B cell (primary cell): ENCODE measurements at regions not wholly inside any gene's neighbourhood (a gene's known extent, or its start where the extent isn't known, plus 50 kb on each side); places are given as distances from the start of the nearest gene placed in this dataset.

Source experiments
- ATAC-seq: fragments of 200-7000 bp; cut with Tn5 transposase; one replicate; pipeline ENCODE4 v1.10.0; 2021; ENCODE audit warnings: low read depth, mild to moderate bottlenecking, moderate number of reproducible peaks, moderate library complexity
- CTCF ChIA-PET: fragments of 350-600 bp; sonication (Branson Sonifier 250); formaldehyde crosslinking; loops from one replicate; lab custom pipeline; 2021; ENCODE audit warnings: antibody characterized with exemption, inconsistent platforms; lab: Charles Lee
- POLR2A ChIA-PET: fragments of 350-600 bp; sonication (Branson Sonifier 250); formaldehyde crosslinking; loops from one replicate; lab custom pipeline; 2021; ENCODE audit warnings: antibody characterized with exemption; lab: Charles Lee
- DNase-seq: peaks from one replicate; pipeline ENCODE4 v3.0.0; 2013
- H2AFZ ChIP-seq: 2 replicates; pipeline ENCODE4 v1.6.1; 2012; ENCODE audit warnings: mild to moderate bottlenecking, low read depth, low read length; ENCODE audit not compliant: insufficient read depth, poor library complexity, severe bottlenecking
- H3K27ac ChIP-seq, 2 donors: 1 replicate in 1 of 2; 2 replicates in 1 of 2; pipeline ENCODE4 v1.5.1; 2012 to 2013; ENCODE audit warnings: low read length in 2 of 2, mild to moderate bottlenecking in 2 of 2, moderate library complexity in 1 of 2
- H3K27me3 ChIP-seq, 4 experiments: fragments of 200-600 bp in 1 of 4; sonication (generic) in 1 of 4; replicated peaks in 1 of 4; 1 replicate in 2 of 4; 2 replicates in 2 of 4; pipeline versions ENCODE4 v1.6.1 to v1.7.0; 2013 to 2016; ENCODE audit warnings: low read length in 3 of 4, mild to moderate bottlenecking in 2 of 4, mixed read lengths in 1 of 4, moderate library complexity in 1 of 4; ENCODE audit not compliant: insufficient read depth in 4 of 4, control insufficient read depth in 3 of 4; ENCODE audit errors: control extremely low read depth in 1 of 4
- H3K36me3 ChIP-seq, 2 experiments: replicated peaks in 1 of 2; 1 replicate in 1 of 2; 2 replicates in 1 of 2; pipeline versions ENCODE4 v1.6.1 to v1.7.1; 2013; ENCODE audit warnings: low read length in 1 of 2; ENCODE audit not compliant: insufficient read depth in 2 of 2, control insufficient read depth in 1 of 2; ENCODE audit errors: control extremely low read depth in 1 of 2, extremely low read depth in 1 of 2
- H3K4me1 ChIP-seq, 2 donors: fragments of 200-600 bp in 1 of 2; sonication (generic) in 1 of 2; 1 replicate in 1 of 2; 2 replicates in 1 of 2; pipeline versions ENCODE4 v1.5.1 to v1.6.1; 2013 to 2017; ENCODE audit warnings: low read length in 2 of 2; ENCODE audit not compliant: control insufficient read depth in 2 of 2, insufficient read depth in 2 of 2
- H3K4me2 ChIP-seq: replicated peaks from 2 replicates; pipeline ENCODE3; 2012; ENCODE audit warnings: mild to moderate bottlenecking, low read depth, low read length; ENCODE audit not compliant: poor library complexity, severe bottlenecking
- H3K4me3 ChIP-seq, 5 experiments: fragments of 200-600 bp in 1 of 5; sonication (generic) in 1 of 5; 1 replicate in 3 of 5; 2 replicates in 2 of 5; pipeline versions ENCODE4 v1.5.1 to v1.7.0; 2011 to 2016; ENCODE audit warnings: low read length in 4 of 5, mild to moderate bottlenecking in 4 of 5, low read depth in 2 of 5, control low read depth in 1 of 5, moderate library complexity in 1 of 5; ENCODE audit not compliant: insufficient read depth in 1 of 5; ENCODE audit errors: control extremely low read depth in 1 of 5, extremely low read depth in 1 of 5
- H3K79me2 ChIP-seq: fragments of 200-600 bp; sonication (generic); one replicate; pipeline ENCODE4 v1.6.0; 2016; ENCODE audit warnings: low read length; ENCODE audit not compliant: control insufficient read depth, insufficient read depth
- H3K9ac ChIP-seq: fragments of 200-600 bp; sonication (generic); 2 replicates; pipeline ENCODE4 v1.6.1; 2017; ENCODE audit warnings: mild to moderate bottlenecking, low read length, moderate library complexity
- H3K9me3 ChIP-seq, 3 donors: one replicate each; pipeline versions ENCODE4 v1.6.1 to v1.7.1; 2013; ENCODE audit warnings: low read length in 2 of 3; ENCODE audit not compliant: control insufficient read depth in 2 of 3, insufficient read depth in 1 of 3; ENCODE audit errors: control extremely low read depth in 1 of 3
- H4K20me1 ChIP-seq: 2 replicates; pipeline ENCODE4 v1.6.0; 2012; ENCODE audit warnings: mild to moderate bottlenecking, low read length; ENCODE audit not compliant: insufficient read depth, control insufficient read depth, poor library complexity, severe bottlenecking
- H3K27ac Mint-ChIP-seq: one replicate; pipeline ENCODE4 v1.8.0; 2021; ENCODE audit warnings: mixed read lengths
- H3K27me3 Mint-ChIP-seq: one replicate; pipeline ENCODE4 v1.8.0; 2021; ENCODE audit warnings: mixed read lengths
- H3K4me1 Mint-ChIP-seq: one replicate; pipeline ENCODE4 v1.8.0; 2021; ENCODE audit warnings: mixed read lengths
- H3K4me3 Mint-ChIP-seq: one replicate; pipeline ENCODE4 v1.8.0; 2021; ENCODE audit warnings: mixed read lengths
- H3K9me3 Mint-ChIP-seq: one replicate; pipeline ENCODE4 v1.8.0; 2022; ENCODE audit warnings: mixed read lengths; ENCODE audit not compliant: insufficient read depth
- EZH2 ChIP-seq: IDR thresholded peaks from 2 replicates; pipeline ENCODE4 v1.6.1; 2012; ENCODE audit warnings: borderline replicate concordance, low read depth, mild to moderate bottlenecking, moderate library complexity, low read length; ENCODE audit not compliant: insufficient read depth, poor library complexity, severe bottlenecking
- WGBS: methylation state at CpG from one replicate; pipeline ENCODE4 v1.1.5; 2013; ENCODE audit warnings: missing lambda C conversion rate; ENCODE audit not compliant: insufficient coverage; 5-methylcytosine and 5-hydroxymethylcytosine counted together
- intact Hi-C: fragments of 100-400 bp; cut with micrococcal nuclease; formaldehyde crosslinking; loops from one replicate; pipeline ENCODE4 v1.10.0; 2022
- TF ChIP-seq, protein P1 (sequence below): fragments of 200-600 bp; IDR thresholded peaks from one replicate; pipeline ENCODE4 v1.8.0; 2022; ENCODE audit warnings: antibody characterized with exemption, mild to moderate bottlenecking

DNA sequence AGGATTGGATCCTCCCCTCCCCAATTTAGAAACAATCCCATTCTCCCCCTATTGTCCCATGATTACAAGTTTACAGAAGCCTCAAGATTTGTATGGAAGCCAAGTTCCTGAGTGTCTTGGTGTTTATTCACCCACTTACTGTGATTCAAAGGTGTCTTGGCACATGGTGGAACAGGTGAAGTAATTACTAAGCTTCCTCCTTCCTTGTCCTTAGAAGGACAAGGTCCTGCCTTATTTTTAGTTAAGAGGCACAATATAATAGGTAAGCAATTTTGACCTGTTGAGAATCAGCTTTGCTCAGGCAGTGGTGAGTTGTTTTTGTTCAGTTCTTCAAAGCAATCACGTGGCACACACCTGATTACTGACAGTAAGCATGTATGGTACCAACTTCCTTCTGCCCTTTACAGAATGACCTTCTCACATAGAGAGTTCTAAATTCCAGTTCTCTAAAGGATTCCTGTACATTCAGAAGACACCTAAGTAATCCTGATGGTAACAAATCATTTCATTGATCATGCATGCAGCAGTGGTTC lies 60.7 kb upstream of the SLC13A1 start:
- no peak overlapping the region for H3K4me3 ChIP-seq
- WGBS = no CpG with 5 or more reads among the region's 1 CpG
- no peaks in the 10 kb centered on the region for H3K27me3 ChIP-seq
- intact Hi-C loops = no loop called here
- ATAC-seq (no peak), DNase-seq (no peak)
- H3K9me3 ChIP-seq = no peaks in the 10 kb centered on the region
- Mint-ChIP-seq H3K27ac (no peak overlapping the region), H3K27me3 (no peaks in the 10 kb centered on the region), H3K4me3 (no peak overlapping the region), H3K9me3 (no peaks in the 10 kb centered on the region), H3K4me1 (no peaks in the 10 kb centered on the region)
- no peak overlapping the region for H3K27ac ChIP-seq
- no peaks in the 10 kb centered on the region for H3K4me1 ChIP-seq
- H2AFZ ChIP-seq = no peak overlapping the region
- H3K79me2 ChIP-seq = no peaks in the 10 kb centered on the region
- no peak overlapping the region for H3K4me2 ChIP-seq
- H3K36me3 ChIP-seq = no peaks in the 10 kb centered on the region
- no peak overlapping the region for H3K9ac ChIP-seq
- CTCF ChIA-PET = no interaction called here
- POLR2A ChIA-PET = no interaction called here
- H4K20me1 ChIP-seq = no peaks in the 10 kb centered on the region
- TF ChIP-seq EZH2 = no peak
- TF ChIP-seq, protein P1, sequence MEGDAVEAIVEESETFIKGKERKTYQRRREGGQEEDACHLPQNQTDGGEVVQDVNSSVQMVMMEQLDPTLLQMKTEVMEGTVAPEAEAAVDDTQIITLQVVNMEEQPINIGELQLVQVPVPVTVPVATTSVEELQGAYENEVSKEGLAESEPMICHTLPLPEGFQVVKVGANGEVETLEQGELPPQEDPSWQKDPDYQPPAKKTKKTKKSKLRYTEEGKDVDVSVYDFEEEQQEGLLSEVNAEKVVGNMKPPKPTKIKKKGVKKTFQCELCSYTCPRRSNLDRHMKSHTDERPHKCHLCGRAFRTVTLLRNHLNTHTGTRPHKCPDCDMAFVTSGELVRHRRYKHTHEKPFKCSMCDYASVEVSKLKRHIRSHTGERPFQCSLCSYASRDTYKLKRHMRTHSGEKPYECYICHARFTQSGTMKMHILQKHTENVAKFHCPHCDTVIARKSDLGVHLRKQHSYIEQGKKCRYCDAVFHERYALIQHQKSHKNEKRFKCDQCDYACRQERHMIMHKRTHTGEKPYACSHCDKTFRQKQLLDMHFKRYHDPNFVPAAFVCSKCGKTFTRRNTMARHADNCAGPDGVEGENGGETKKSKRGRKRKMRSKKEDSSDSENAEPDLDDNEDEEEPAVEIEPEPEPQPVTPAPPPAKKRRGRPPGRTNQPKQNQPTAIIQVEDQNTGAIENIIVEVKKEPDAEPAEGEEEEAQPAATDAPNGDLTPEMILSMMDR = no peak

DNA sequence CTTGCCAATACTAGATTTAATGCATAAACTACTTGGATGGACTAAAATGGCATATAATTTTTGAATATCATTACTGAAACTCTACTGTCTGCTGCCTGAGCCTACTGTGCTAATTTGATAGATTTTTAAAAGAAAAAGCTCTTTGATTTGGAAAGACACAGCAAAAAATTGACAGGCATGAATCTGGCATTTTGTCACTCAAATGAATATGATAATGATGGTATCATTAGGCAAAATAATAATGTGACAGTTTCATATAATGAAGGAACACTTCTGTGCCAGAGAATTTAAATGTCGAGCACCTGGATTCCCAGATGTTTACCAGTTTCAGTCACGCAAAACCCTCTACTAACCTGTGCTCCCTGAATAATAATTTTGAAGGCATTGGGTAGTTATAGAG lies 60.0 kb upstream of the SLC13A1 start:
- intact Hi-C loops = no loop called here
- WGBS = no CpG with 5 or more reads among the region's 2 CpGs
- CTCF ChIA-PET = no interaction called here

More for the DNA sequence above, 60.0 kb upstream of the SLC13A1 start:
- Mint-ChIP-seq H3K27me3 (no peaks in the 10 kb centered on the region), H3K4me1 (no peaks in the 10 kb centered on the region), H3K9me3 (no peaks in the 10 kb centered on the region), H3K4me3 (no peak overlapping the region), H3K27ac (no peak overlapping the region)
- Histone ChIP-seq H2AFZ (no peak overlapping the region), H4K20me1 (no peaks in the 10 kb centered on the region), H3K79me2 (no peaks in the 10 kb centered on the region), H3K36me3 (no peaks in the 10 kb centered on the region), H3K4me3 (no peak overlapping the region), H3K4me2 (no peak overlapping the region), H3K4me1 (no peaks in the 10 kb centered on the region), H3K27ac (no peak overlapping the region), H3K27me3 (no peaks in the 10 kb centered on the region), H3K9me3 (no peaks in the 10 kb centered on the region), H3K9ac (no peak overlapping the region)
- TF ChIP-seq EZH2 = no peak
- TF ChIP-seq, protein P1 = no peak
- POLR2A ChIA-PET = no interaction called here
- ATAC-seq (no peak), DNase-seq (no peak)
